ENCODE measurements at regions not wholly inside any gene's neighbourhood (a gene's known extent, or its start where the extent isn't known, plus 50 kb on each side); places are given as distances from the start of the nearest gene placed in this dataset.

DNA sequence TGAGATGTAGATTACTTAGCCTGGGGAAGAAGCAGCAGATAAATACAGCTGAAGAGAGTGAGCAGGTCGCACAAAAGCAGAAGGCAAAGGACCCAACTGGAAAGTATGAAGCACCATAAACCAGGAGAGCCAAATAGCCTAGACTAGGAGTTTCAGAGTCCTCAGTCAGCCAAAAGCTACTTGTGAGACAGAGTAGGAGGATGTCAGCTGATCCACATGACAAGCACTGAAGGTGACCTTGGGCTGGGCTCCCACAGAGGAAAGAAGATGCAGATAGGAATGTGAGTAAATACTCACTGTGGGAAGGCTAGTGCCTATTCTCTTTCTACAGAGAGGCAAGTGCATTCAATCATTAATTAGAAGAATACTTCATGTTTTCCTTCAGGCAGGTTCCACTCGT lies 274.0 kb upstream of the POU3F2 start:
- TF ChIP-seq RARB (CRISPR knock-in tag; IDR thresholded peaks at IDR 0.05) (no peak), ISL1 (CRISPR knock-in tag; IDR thresholded peaks at IDR 0.05) (no peak), ZFP3 (CRISPR knock-in tag; IDR thresholded peaks at IDR 0.05) (no peak), ARNTL (CRISPR knock-in tag; IDR thresholded peaks at IDR 0.05; ENCODE audit: borderline replicate concordance, low read depth) (no peak)

All from SK-N-SH treated with all-trans-retinoic acid at 6 μM for 48 hours (cell line).